NT2/D1 (cell line): ENCODE measurements at regions not wholly inside any gene's neighbourhood (a gene's known extent, or its start where the extent isn't known, plus 50 kb on each side); places are given as distances from the start of the nearest gene placed in this dataset.

ENCODE experiments used
- SUZ12 ChIP-seq: IDR thresholded peaks from 2 replicates; pipeline ENCODE4 v1.6.1; 2011; ENCODE audit not compliant: insufficient read length, insufficient read depth; ENCODE audit errors: extremely low read depth
- ZNF274 ChIP-seq: IDR thresholded peaks from 2 replicates; pipeline ENCODE4 v1.6.1; 2011; ENCODE audit warnings: mild to moderate bottlenecking, low read depth, low read length

DNA sequence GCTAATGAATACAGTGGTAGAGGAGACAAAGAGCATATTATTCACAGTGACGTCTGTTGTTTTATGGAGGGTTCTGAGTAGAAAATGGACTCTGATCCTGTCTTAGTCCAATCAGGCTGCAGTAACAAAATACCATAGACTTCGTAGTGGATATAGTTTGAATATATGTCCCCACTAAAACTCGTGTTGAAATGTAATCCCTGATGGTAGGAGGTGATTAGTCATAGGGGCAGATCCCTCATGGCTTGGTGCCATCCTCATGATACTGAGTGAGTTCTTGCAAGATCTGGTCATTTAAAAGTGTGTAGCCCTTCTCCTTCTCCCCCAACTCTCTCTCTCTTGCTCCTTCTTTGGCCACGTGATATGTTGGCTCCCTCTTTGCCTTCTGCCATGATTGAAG is 82.5 kb downstream of the CD83 start:
- TF ChIP-seq SUZ12 = no peak
- TF ChIP-seq ZNF274 = no peak
